ENCODE measurements at regions not wholly inside any gene's neighbourhood (a gene's known extent, or its start where the extent isn't known, plus 50 kb on each side); places are given as distances from the start of the nearest gene placed in this dataset.
"Not testable (repeated sequence)": the region's sequence is repeated elsewhere in the genome, so short reads cannot be mapped to it uniquely, and the experiment has no call there.

- not testable (repeated sequence) for DNase-seq
These were observed 141.1 kb downstream of the SLCO4C1 start for GRCh38 chr5:102154791-102155605.

GRCh38 chr5:102154291-102154690, 141.8 kb downstream of the SLCO4C1 start:
- no peak for DNase-seq

GRCh38 chr5:102153003-102153759, 142.9 kb downstream of the SLCO4C1 start:
- no peak for DNase-seq

GRCh38 chr5:102139029-102139428, 157.1 kb downstream of the SLCO4C1 start:
- DNase-seq = no peak

- DNase-seq = no peak
These were observed 157.8 kb downstream of the SLCO4C1 start for GRCh38 chr5:102138243-102138653.

- DNase-seq = no peak
These were observed 165.2 kb downstream of the SLCO4C1 start for GRCh38 chr5:102130890-102131289.

- no peak for DNase-seq
These were observed 165.7 kb downstream of the SLCO4C1 start for GRCh38 chr5:102130386-102130785.

GRCh38 chr5:102119252-102119651, 176.8 kb downstream of the SLCO4C1 start:
- no peak for DNase-seq

- no peak for DNase-seq
These were observed 180.3 kb downstream of the SLCO4C1 start for GRCh38 chr5:102115736-102116135.

GRCh38 chr5:102114525-102115069, 181.5 kb downstream of the SLCO4C1 start:
- DNase-seq = no peak

- DNase-seq = no peak
These were observed 188.2 kb downstream of the SLCO4C1 start for GRCh38 chr5:102107865-102108264.

GRCh38 chr5:102106599-102106998, 189.5 kb downstream of the SLCO4C1 start:
- no peak for DNase-seq

GRCh38 chr5:102099766-102100331, 196.2 kb downstream of the SLCO4C1 start:
- DNase-seq = no peak

- DNase-seq = not testable (repeated sequence)
These were observed 197.0 kb downstream of the SLCO4C1 start for GRCh38 chr5:102099083-102099482.

- DNase-seq = not testable (repeated sequence)
These were observed 197.5 kb downstream of the SLCO4C1 start for GRCh38 chr5:102098606-102099005.

- no peak for DNase-seq
These were observed 205.3 kb downstream of the SLCO4C1 start for GRCh38 chr5:102090770-102091169.

- DNase-seq = no peak
These were observed 206.2 kb downstream of the SLCO4C1 start for GRCh38 chr5:102089883-102090282.

- DNase-seq = no peak
These were observed 208.2 kb downstream of the SLCO4C1 start for GRCh38 chr5:102087906-102088305.

GRCh38 chr5:102080288-102080687, 215.8 kb downstream of the SLCO4C1 start:
- DNase-seq = no peak

GRCh38 chr5:102077920-102078319, 218.2 kb downstream of the SLCO4C1 start:
- DNase-seq = no peak

- DNase-seq = no peak
These were observed 226.1 kb downstream of the SLCO4C1 start for GRCh38 chr5:102069974-102070373.

- no peak for DNase-seq
These were observed 227.2 kb downstream of the SLCO4C1 start for GRCh38 chr5:102068870-102069269.

- no peak for DNase-seq
These were observed 246.6 kb downstream of the SLCO4C1 start for GRCh38 chr5:102049517-102049916.
